ENCODE measurements at regions not wholly inside any gene's neighbourhood (a gene's known extent, or its start where the extent isn't known, plus 50 kb on each side); places are given as distances from the start of the nearest gene placed in this dataset.
"Not testable (repeated sequence)": the region's sequence is repeated elsewhere in the genome, so short reads cannot be mapped to it uniquely, and the experiment has no call there.

DNA sequence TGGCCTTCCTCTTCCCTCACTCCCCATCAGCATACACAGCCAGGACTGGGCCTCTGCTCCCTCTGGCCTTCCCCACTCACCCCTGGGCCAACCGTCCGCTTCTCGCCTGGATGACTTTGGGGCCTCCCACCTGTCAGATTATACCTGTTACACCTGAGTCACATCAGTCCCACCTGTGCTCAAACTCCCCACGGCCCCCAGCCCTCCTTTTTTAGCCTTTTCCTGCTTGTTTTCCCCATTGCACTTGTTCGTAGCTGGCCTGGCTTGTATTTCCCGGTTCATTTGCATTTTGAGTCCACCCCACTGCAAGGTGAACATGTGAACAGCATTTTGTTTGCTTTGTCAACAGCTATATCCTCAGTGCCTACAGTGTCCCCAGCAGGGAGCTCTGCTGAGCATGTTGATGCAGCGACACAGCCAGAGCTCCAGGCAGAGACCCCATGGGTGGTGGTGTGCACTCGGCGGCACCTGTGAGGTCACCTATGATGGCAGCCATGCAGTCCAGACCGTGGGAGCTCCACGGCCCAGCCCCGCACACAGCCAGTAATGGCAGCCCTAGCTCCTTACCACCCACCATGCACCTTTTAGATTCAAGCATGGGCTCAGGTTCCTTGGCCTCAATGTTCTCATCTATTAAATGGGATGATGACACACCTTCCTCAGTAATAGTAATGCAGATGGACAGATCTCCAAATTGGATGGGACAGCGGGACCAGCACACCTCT, 276.4 kb upstream of the HS6ST1 start:
- DNase-seq (ENCODE audit: low read depth in 2 of 2), result no peak

DNA sequence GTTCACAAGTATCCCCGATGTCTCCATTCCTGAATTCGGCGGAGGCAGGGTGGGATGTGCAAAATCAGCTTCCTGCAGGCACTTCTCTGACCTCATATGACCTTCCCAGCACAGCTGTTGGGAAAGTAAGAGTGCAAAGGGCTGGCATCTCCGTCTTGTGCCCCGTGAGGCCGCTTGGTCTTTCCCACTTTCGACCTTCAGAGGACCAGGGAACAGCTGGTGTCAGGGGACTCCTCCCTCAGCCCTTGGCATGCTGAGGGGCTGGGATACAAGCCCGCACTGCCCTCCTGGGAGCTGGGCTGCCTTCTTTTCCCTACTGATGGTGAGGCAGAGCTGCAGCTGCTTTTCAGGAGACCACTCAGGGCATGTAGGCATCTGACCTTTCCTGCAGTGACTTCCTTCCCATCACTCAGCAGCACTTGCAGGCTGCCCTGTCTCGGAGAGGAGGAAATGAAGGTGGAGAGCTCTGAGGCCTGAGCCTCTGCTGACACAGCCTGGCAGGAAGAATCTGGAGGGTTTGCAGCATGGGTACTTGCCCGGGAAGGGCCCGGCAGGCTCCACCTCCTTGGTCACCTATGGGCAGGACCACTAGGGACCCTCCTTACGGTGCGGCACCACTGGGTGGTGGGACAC, 277.2 kb upstream of the HS6ST1 start:
- no peak for DNase-seq (ENCODE audit: low read depth in 2 of 2)

DNA sequence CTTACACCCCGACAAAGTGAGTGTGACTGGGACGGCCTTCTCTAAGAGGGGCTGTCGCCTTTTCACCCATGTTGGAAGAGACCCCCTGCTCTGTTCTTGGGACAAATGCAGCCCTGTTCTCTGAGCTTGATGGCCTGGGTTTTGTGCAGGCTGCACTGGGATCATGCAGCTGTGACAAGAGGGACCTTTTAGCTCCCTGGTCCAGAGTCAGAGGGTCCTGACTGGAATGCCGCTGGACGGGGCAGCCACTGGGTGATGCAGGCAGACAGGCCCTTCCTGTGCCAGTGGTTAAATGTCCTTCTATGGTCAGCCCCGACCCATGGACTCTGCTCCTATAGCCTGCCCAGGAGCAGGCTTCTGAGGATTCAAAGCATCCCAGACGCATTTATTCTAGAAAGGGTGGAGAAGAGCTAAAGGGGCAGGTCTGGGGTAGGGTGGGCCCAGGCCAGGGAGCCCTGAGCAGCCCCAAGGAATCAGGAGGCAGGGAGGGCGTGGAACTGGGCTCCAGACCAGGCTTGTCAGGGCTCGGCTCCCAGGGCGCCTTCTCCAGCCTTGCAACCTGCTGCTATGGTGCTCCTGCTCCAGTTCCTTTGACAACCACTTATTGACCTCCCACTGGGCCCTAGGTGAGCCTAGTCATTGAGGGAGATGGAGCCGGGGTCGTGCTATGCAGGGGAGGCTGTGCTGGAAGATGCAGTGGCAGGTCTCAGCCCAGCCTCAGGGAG, 277.9 kb upstream of the HS6ST1 start:
- no peak for DNase-seq (ENCODE audit: low read depth in 2 of 2)

DNA sequence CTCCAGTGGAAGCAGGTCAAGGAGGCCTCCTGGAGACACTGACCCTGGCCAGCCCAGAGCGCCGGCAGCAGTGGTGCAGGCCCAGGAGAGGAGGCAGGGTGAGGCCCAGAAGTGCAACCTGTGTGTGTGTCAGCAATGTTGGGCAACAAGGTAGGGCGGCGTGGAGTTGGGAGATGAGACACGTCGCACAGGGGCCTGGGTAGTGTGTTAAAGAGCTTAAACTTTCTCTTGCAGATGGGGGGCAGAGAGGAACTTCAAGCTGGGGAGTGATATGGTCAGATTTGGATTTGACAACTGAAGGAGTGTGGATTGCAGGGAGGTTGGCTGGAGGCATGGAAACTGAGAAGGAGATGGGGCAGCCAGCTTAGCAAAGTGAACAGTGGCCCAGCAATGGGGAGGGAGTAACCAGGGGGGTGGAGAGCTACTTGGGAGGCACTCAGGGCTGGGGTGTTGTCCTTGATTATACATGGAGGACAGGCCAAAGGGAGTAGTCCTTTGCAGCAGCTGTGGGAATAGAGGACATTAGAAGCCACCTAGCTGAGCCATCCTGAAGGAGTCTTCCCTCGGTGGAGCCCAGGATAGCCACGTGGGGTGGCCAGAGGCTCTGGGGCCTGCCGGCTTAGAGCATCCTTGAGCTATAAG, 278.6 kb upstream of the HS6ST1 start:
- no peak for DNase-seq (ENCODE audit: low read depth in 2 of 2)

DNA sequence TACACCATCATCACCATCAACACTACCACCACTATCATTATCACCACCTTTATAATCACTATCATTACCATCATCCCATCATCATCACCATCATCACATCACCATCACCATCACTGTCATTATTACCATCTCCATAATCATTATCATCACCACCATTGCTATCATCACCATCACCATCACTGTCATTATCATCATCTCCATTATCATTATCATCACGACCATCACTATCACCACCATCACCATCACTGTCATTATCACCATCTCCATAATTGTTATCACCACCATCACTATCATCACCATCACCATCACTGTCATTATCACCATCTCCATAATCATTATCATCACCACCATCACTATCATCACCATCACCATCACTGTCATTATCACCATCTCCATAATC, 279.6 kb upstream of the HS6ST1 start:
- not testable (repeated sequence) for DNase-seq (ENCODE audit: low read depth in 2 of 2)

DNA sequence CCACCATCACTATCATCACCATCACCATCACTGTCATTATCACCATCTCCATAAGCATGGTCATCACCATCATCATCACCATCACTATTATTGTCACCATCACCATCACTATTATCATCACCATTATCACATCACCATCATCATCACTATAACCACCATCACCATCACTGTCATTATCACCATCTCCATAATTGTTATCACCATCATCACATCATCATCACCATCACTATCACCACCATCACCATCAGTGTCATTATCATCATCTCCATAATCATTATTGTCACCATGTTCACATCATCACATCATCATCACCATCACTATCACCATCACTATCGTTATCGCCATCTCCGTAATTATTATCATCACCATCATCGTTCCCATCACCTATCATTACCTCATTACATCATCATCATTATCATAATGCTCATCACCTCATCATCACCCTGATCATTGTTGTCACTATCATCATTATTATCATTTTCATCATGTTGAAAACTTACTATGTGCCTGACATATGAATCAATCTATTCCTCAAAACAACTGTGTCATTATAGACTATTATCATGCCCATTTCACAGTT, 280.3 kb upstream of the HS6ST1 start:
- DNase-seq (ENCODE audit: low read depth in 2 of 2), result no peak

DNA sequence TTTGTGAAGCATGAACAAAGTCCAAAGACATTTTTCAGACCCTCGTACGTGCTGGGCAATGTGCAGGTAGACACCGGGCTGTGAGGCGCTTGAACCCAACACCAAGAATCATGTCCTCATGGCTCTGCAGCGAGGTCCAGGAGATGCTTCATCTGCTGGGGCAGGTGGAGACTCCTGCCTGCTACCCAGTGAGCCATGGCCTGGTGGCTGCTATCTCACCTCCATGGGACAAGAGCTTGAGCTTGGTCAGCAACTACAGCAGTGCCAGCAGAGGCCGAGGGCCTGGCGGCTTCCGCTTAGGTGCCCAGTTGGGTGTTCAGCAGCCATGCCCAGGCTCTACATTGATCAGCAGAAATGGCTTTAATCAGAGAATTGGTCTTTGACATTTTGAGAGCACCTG, 281.0 kb upstream of the HS6ST1 start:
- DNase-seq (ENCODE audit: low read depth in 2 of 2), result no peak

DNA sequence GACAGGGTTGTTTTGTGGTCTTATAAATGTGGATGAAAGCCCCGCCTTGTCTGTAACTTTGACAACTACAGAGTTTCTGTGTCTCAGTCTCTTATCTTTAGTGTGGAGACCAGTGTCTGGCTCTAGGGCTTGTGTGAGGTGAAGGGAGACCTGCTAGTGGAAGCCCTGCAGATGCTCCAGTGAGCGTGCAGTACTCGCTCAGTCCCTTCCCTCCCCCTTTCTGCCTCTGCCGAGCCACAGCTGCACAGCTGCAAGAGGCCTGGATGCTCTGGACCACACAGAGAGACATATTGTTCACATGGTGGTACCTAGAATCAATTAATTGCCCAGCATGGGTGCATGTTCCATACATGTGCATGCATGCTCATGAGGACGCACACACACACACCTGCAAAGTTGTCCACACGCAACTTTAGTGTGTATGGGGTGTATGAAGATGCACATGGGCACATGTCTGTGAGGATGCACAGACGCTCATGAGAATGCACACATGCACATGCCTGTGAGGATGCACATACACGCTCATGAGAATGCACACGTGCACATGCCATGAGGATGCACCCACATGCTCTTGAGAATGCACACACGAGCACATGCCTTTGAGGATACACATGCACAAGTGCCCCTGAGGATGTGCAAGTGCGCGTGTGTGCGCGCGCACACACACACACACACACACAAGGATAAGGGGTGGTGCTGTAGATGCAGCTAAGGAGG, 282.1 kb upstream of the HS6ST1 start:
- DNase-seq (ENCODE audit: low read depth in 2 of 2), result no peak

DNA sequence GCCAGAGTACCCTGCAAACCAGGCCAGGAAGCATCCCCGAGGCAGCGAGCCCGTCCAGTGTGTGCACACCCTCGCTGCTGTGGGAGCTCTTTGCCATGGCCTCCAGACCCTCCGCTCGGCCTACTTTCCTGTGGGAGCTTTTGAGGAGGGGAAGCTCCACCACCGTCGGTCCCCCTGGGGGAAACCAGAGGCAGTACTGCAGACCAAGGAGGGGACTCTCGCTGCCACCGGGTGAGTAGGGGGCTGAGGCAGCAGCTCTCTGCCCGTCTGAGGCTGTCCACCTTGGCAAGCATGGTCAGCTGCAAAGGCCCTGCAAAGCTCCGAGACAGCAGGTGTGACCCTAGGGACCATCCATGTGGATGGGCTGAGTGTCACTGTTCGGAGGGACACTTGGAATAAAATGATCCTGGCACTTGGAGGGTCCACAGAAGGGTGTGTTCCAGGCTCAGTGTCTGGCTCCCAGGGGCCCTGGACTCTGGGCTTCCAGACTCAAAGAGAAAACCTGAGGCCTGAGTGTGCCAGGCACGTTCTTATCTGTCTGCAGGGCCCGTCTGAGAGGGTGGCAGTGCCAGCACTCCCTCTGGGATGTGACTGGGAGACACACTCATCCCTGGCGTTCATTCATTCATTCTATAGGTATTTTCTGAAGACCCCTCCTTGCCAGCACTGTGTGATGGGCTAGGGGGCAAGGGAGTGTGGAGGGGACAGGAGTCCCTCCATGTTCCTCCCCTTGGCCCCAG, 282.8 kb upstream of the HS6ST1 start:
- DNase-seq (ENCODE audit: low read depth in 2 of 2), result no peak

DNA sequence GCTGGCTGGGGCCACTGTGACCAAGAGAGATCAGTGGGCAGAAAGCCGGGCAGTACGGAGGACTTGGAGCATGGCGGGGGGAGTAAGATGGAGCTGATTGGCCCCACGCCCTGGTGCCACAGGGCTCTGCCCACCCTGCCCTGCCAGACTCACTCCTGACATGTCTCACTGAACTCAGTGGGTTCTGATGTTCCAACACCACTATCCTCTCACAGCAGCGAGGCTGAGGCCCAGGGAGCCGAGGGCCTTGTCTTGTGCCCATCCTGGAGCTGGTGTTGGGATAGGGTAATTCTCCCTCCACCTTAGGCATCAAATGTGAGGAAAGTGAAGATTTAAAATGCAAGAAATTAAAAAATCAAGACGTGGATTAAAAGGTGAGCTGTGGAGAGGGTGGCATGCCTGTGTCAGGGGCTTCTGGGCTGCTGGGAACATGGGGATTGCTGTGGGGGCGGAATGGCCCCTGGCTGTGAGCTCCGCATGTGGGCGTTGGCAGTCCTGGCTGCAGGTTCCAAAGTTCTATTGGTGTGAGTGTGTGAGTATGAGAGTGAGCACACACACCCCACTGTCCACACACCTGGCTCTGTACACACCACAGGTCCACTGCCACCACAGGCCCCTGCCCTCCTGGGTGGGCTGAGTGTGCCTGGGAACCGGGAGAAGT, 283.5 kb upstream of the HS6ST1 start:
- no peak for DNase-seq (ENCODE audit: low read depth in 2 of 2)

DNA sequence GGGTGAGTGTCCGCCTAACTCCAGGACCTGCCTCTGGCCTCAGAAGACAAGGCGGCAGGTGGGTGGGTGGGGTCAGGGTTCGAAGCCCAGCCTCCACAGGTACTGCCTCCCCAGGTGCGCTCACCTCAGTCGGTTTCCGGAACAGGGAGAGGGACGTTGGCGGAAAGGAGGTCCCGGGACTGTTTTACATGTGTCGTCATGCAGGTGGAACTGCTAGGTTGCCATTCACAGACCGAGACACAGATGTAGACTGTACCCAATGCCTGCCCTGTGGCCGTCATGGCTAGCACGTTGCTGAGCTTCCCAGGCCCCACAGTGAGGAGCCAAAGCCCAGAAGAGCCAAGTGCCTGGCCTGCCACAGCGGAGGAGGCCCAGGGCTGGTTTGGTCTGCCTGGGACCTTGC, 284.0 kb upstream of the HS6ST1 start:
- no peak for DNase-seq (ENCODE audit: low read depth in 2 of 2)

DNA sequence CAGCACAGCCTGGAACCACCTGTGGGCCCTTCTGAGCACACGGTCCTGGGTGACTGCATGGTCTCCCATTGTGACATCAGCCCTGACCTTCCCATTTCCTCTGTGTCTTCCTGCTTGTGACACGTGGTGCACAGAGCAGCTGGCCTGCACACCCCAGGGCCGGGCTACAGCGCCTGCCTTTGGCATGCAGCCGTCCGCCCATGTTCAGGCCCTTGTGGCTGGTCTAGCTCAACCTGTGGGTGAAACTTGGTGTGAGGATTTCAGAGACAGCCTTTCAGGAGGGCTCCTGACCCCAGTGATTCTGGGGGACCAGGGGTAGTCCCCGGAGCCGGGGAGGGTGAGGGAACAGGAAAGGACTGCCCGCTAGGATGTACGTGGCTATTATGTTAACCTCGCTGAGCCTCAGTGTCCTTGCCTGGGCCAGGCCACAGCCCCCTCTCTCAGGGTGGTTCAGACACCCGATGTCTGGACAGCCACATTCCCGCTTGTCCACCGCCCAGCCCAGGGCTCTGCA, 284.8 kb upstream of the HS6ST1 start:
- no peak for DNase-seq (ENCODE audit: low read depth in 2 of 2)

DNA sequence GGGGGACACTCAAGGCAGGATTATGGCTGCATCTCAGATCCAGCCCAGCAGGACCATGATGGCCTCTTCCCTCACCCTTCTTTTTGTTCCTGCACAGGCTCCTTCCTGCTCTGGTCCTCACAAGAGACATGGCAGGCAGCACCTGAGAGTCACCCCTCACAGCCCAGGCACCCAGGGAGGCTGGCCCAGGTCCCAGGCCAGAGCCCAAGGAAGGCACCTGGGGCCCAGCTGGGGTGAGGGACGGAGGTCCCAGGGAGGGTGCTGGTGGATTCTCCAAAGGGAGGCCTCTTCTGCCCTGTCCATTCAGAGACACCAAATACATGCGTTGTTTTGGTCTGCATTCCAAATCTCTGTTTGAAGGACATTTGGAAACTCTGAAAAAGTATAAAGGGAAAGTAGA, 285.4 kb upstream of the HS6ST1 start:
- no peak for DNase-seq (ENCODE audit: low read depth in 2 of 2)

DNA sequence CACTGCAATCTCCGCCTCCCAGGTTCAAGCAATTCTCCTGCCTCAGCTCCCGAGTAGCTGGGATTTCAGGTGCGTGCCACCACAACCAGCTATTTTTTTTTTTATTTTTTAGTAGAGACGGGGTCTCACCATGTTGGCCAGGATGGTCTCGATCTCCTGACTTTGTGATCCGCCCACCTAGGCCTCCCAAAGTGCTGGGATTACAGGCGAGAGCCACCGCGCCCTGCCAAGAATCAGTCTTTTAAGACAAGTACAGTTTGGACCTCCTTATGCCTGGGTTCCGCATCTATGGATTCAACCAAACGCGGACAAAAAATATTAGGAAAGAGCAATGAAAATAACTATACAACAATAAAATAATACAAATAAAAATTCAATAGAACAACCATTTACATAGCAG, 285.9 kb upstream of the HS6ST1 start:
- not testable (repeated sequence) for DNase-seq (ENCODE audit: low read depth in 2 of 2)

DNA sequence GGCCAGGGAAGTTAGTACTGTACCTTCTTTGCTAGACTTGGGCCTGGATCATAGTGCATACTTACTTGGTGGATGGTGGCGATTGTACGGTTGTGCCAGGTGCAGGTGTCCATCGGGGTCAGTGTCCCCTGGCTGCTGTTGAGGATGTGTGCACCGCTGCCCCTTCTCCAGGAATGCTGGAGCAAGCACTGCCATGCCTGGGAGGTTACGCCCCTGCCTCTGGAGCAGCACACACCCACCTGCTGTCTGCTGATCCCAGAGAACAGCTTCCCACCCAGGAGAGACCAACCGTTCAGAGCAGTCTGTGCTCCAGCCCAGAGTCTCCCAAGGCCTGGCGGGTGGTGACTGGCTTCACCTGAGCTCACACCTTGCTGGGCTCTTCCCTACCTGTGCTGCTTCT, 286.8 kb upstream of the HS6ST1 start:
- DNase-seq (ENCODE audit: low read depth in 2 of 2), result no peak

DNA sequence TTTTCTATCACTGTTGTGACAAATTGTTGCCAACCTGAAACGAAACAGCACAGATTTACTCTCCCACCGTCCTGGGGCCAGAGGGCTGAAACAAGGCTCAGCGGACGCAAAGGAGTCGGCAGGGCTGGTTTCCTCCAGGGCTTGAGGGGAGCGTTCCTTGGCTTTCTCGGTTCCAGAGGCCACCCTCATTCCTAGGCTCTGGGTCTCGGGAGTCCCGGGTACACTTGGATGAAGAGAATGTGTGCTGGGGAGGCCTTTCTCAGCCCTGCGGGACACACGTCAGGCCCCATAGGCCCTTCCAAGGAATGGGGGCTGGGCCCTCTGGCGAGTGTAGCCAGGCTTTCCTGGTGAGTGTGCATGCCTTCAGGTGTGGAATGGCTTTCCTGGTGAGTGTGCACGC, 287.3 kb upstream of the HS6ST1 start:
- DNase-seq (ENCODE audit: low read depth in 2 of 2), result no peak

DNA sequence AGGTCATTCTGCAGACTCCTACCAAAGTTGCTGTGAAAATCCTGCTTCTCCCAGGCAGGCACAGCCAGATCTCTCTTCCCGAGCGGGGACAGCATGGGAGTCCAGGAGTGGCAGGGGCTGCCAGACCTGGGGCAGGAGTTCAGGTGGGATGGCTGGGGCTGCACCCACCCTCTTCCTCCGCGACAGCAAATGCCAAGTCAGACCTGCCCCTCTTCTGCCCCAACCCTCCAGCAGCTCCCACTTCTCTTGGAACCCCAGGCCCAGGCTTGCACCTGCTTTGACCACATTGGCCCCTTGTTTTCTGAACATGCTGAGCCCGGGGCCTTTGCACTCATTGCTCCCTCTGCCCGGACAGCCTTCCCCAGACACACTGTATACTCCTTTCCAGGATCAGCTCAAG, 288.2 kb upstream of the HS6ST1 start:
- DNase-seq (ENCODE audit: low read depth in 2 of 2), result no peak

DNA sequence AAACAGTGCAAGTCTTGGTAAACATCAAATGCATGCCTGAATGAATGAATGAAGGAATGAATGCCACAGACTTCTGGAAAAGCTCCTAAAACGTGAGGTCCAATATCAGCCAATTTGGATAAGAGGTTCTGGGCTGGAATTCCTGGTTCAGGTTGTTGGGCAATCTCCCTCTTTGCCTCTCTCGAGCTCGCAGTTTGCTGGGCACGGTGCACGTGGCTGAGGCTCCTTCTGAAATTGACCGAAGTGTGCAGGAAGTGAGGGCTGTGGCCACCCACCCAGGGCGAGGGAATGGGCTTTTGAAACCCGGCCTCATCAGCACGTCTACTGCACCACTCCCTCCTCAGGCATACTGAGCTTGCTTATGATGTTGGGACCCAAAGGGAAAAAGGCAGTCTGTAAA, 288.8 kb upstream of the HS6ST1 start:
- no peak for DNase-seq (ENCODE audit: low read depth in 2 of 2)

DNA sequence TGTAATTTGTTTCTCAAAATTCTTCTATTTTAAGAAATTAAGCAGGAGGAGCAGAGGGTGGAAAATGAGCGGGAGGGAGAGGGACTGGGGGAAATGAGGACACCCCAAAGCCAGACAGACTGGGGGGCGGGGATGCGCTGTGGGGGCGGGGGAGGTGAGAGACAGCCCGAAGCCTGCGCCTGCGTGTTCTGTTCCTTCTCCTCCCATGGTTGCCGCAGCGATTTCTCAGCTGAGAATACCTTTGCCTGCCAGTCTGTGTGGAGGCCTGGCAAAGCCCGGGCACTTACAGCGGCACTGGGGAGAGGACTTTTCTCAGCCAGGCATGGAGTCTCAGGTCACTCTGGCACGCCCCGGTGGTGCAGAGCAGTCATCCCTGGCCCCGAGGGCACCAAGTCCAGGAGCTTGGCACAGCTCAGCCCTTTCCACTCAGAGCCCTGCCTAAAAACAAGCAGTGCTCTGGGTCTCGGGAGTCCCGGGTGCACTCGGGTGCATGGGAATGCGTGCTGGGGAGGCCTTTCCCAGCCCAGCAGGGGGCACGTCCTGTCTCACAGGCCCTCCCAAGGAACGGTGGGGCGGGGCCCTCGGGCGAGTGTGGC, 289.3 kb upstream of the HS6ST1 start:
- no peak for DNase-seq (ENCODE audit: low read depth in 2 of 2)
